Fibroblast of the aortic adventitia (primary cell): ENCODE measurements at regions not wholly inside any gene's neighbourhood (a gene's known extent, or its start where the extent isn't known, plus 50 kb on each side); places are given as distances from the start of the nearest gene placed in this dataset.

Experiments
- DNase-seq: peaks from one replicate; pipeline ENCODE4 v3.0.0-alpha.2; 2010; ENCODE audit warnings: low read depth
- H3K4me3 ChIP-seq: 2 replicates; pipeline ENCODE4 v1.5.1; 2011; ENCODE audit warnings: low read depth, mild to moderate bottlenecking, control low read depth, low read length, moderate library complexity
- CTCF ChIP-seq: IDR thresholded peaks from 2 replicates; pipeline ENCODE4 v1.5.1; 2011; ENCODE audit warnings: mild to moderate bottlenecking, low read length, control low read depth, inconsistent platforms; ENCODE audit not compliant: insufficient read depth

- no peak for DNase-seq
Measured at GRCh38 chr5:174618589-174618988, 105.8 kb upstream of the MSX2 start.

GRCh38 chr5:174622067-174622466 is 102.3 kb upstream of the MSX2 start:
- DNase-seq: no peak
- H3K4me3 ChIP-seq: no peak overlapping the region
- TF ChIP-seq CTCF: no peak

More at GRCh38 chr5:174618589-174618988, 105.8 kb upstream of the MSX2 start:
- TF ChIP-seq CTCF: no peak
- no peak overlapping the region for H3K4me3 ChIP-seq

GRCh38 chr5:174623018-174623417 is 101.4 kb upstream of the MSX2 start:
- H3K4me3 ChIP-seq: no peak overlapping the region
- DNase-seq: no peak
- TF ChIP-seq CTCF: no peak

GRCh38 chr5:174623433-174624019 is 100.9 kb upstream of the MSX2 start:
- no peak overlapping the region for H3K4me3 ChIP-seq
- DNase-seq: no peak
- no peak for TF ChIP-seq CTCF

DNA sequence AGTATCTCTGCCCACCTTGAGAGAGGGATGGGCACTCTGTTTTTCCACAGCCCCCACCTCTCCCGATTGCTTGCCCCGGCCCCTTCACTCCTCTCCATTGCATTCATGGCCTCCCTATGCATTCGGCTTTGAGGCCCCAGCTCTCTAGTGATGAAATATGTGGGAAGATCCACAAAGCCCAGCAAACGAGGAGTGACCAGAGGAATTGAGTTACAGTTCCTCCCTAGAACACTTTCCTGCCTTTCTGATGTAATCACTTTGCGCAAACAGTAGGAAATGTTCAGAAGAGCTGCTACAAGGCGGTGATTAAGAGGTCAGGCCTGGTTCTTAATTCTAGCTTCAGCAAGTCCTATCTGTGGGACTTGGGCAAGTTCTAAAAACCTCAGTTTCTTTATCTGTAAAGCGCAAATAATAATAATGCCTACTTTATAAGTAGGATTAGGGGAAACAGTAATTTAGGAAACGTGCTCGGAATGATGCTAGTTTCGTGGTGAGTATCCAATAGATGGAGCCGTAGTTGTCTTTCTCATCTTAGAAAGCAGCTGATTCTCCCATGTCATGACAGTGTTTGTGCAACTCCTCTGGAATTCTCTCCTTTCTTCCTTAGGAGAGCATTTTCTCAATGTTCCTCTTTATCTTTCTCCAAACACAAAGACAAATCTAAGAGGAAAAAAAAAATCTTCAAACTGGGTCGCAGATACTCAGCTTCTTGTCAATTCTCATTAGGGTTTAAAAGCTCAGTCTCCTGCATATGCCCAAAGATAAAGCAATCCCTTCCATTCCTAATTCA is 99.5 kb upstream of the MSX2 start:
- H3K4me3 ChIP-seq: no peak overlapping the region
- TF ChIP-seq CTCF: no peak
- DNase-seq: no peak

- no peak overlapping the region for H3K4me3 ChIP-seq
- no peak for TF ChIP-seq CTCF
- no peak for DNase-seq
Measured at GRCh38 chr5:174625591-174626350, 98.6 kb upstream of the MSX2 start.
